ENCODE measurements at regions not wholly inside any gene's neighbourhood (a gene's known extent, or its start where the extent isn't known, plus 50 kb on each side); places are given as distances from the start of the nearest gene placed in this dataset.
A peak's percentile ranks its signal among the peaks of the same experiment; 100 is the strongest.

DNA sequence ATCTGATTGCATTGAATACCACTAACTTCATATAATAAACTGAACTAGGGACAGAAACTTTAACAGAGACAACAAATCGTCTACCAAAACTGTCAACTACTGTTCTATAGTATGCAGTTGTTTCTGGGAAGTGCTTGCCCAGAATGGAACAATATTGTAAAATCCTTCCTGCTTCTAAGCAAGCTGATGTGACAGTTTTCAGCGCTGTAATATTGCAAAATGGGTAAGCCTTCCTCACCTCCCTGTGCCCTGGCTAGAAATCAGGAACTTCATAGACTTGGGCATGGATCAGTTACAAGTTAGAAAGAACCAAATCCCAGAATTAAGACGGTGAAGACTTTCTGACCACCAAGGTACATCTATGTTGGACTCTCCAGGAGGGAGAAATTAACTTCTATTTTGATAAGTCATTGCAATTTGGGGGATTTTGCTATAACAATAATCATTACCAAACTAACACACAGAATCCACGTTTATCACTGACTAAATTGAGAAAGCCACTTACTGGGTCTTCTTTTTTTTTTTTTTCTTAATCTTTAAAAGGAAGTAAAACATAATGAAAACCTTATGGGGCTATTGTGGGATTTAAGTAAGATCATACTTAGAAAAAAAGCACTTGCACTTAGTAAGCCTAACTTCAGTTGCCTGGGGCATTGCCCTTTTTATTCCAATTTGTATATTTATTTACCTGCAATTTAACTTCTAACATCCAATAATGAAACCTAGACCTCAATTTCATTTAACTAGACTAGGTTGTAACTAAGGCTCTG lies 261.5 kb downstream of the TRIB2 start:
- H3K4me3 Mint-ChIP-seq: no peak overlapping the region
- no peak for DNase-seq (ENCODE audit: low spot score)

DNA sequence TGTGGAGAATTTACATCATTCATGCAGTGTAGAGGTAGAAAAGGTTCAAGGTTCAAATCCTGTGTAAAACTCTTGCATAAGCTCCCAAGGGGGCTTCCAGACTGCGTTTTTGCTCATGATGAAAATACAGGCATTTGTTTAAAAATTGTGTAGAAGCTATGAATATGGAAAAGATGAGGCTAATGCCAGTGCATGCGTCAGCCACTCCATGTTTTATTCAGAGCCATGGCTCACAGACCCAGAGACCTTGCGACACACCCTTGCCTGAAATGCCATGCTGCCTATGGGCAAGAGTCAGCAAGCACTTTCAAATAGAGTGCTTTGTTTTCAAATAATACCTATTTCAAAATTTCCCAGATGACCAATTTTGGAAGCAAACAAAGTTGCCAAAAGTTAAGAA lies 262.3 kb downstream of the TRIB2 start:
- H3K9ac ChIP-seq: no peak overlapping the region
- no peaks in the 10 kb centered on the region for H3K36me3 ChIP-seq
- H4K20me1 ChIP-seq (ENCODE audit: low read depth): no peaks in the 10 kb centered on the region
- Mint-ChIP-seq H3K27me3 (ENCODE audit: insufficient read depth, low read depth) (no peaks in the 10 kb centered on the region), H3K9me3 (peaks cover 1% of the 10 kb centered on the region), H3K4me3 (no peak overlapping the region), H3K4me1 (peaks cover 18% of the 10 kb centered on the region), H3K36me3 (no peaks in the 10 kb centered on the region), H3K27ac (no peak overlapping the region)
- no peak overlapping the region for H3K4me2 ChIP-seq
- H3K9me3 ChIP-seq (ENCODE audit: low read depth): no peaks in the 10 kb centered on the region
- H2AFZ ChIP-seq (replicated peaks): no peak overlapping the region
- no peaks in the 10 kb centered on the region for H3F3A ChIP-seq (ENCODE audit: low read depth)
- H3K27me3 ChIP-seq: no peaks in the 10 kb centered on the region
- no peak for DNase-seq (ENCODE audit: low spot score)
- H3K4me1 ChIP-seq: no peaks in the 10 kb centered on the region
- no peak overlapping the region for H3K4me3 ChIP-seq
- H3K27ac ChIP-seq: no peak overlapping the region
- no peaks in the 10 kb centered on the region for H3K79me2 ChIP-seq (ENCODE audit: low read depth)
- TF ChIP-seq, protein P1, sequence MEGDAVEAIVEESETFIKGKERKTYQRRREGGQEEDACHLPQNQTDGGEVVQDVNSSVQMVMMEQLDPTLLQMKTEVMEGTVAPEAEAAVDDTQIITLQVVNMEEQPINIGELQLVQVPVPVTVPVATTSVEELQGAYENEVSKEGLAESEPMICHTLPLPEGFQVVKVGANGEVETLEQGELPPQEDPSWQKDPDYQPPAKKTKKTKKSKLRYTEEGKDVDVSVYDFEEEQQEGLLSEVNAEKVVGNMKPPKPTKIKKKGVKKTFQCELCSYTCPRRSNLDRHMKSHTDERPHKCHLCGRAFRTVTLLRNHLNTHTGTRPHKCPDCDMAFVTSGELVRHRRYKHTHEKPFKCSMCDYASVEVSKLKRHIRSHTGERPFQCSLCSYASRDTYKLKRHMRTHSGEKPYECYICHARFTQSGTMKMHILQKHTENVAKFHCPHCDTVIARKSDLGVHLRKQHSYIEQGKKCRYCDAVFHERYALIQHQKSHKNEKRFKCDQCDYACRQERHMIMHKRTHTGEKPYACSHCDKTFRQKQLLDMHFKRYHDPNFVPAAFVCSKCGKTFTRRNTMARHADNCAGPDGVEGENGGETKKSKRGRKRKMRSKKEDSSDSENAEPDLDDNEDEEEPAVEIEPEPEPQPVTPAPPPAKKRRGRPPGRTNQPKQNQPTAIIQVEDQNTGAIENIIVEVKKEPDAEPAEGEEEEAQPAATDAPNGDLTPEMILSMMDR (IDR thresholded peaks at IDR 0.05): no peak
- TF ChIP-seq EZH2phosphoT487 (IDR thresholded peaks at IDR 0.05): no peak
- no peak for TF ChIP-seq EZH2 (IDR thresholded peaks at IDR 0.05)

More for the DNA sequence above, 261.5 kb downstream of the TRIB2 start:
- no peaks in the 10 kb centered on the region for H3K36me3 ChIP-seq
- no peaks in the 10 kb centered on the region for H3K9me3 ChIP-seq (ENCODE audit: low read depth)
- Mint-ChIP-seq H3K27me3 (ENCODE audit: insufficient read depth, low read depth) (no peaks in the 10 kb centered on the region), H3K27ac (no peak overlapping the region), H3K4me1 (peaks cover 18% of the 10 kb centered on the region), H3K9me3 (peaks cover 6% of the 10 kb centered on the region), H3K36me3 (no peaks in the 10 kb centered on the region)
- no peak overlapping the region for H3K4me3 ChIP-seq
- H3K27me3 ChIP-seq: no peaks in the 10 kb centered on the region
- no peaks in the 10 kb centered on the region for H3K79me2 ChIP-seq (ENCODE audit: low read depth)
- no peak for TF ChIP-seq EZH2 (IDR thresholded peaks at IDR 0.05)
- no peak for TF ChIP-seq EZH2phosphoT487 (IDR thresholded peaks at IDR 0.05)
- TF ChIP-seq, protein P1 (IDR thresholded peaks at IDR 0.05): no peak
- no peak overlapping the region for H2AFZ ChIP-seq (replicated peaks)
- no peaks in the 10 kb centered on the region for H3K4me1 ChIP-seq
- H4K20me1 ChIP-seq (ENCODE audit: low read depth): no peaks in the 10 kb centered on the region
- no peaks in the 10 kb centered on the region for H3F3A ChIP-seq (ENCODE audit: low read depth)
- H3K27ac ChIP-seq: no peak overlapping the region
- H3K9ac ChIP-seq: no peak overlapping the region
- no peak overlapping the region for H3K4me2 ChIP-seq

DNA sequence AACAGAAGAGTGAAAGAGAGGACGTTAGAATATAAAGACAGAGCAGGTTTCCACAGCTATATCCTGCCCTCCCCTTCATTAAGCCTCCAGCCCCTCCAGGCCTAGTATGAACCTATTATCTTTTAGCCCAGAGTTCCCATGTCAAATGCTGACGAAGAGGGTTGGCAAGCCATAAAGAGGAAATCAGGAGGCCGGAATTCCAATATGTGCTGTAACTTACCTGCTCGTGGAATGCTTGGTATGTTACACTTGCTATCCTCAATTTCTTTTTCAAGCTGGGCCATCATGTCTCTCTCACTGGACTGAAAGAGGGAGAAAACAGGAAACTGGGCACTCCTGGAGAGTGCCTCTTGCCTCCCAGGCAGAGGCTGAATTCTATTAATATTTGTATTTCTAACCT lies 264.1 kb downstream of the TRIB2 start:
- no peaks in the 10 kb centered on the region for H3K4me1 ChIP-seq
- no peak overlapping the region for H3K4me3 Mint-ChIP-seq
- H3K4me3 ChIP-seq: no peak overlapping the region
- no peaks in the 10 kb centered on the region for H3K9me3 ChIP-seq (ENCODE audit: low read depth)
- H3K27ac ChIP-seq: no peak overlapping the region
- H4K20me1 ChIP-seq (ENCODE audit: low read depth): no peaks in the 10 kb centered on the region
- no peaks in the 10 kb centered on the region for H3K27me3 ChIP-seq
- H3F3A ChIP-seq (ENCODE audit: low read depth): no peaks in the 10 kb centered on the region
- H3K9ac ChIP-seq: no peak overlapping the region
- no peaks in the 10 kb centered on the region for H3K36me3 Mint-ChIP-seq
- no peak overlapping the region for H3K4me2 ChIP-seq
- H3K4me1 Mint-ChIP-seq: peaks cover 18% of the 10 kb centered on the region
- TF ChIP-seq EZH2 (IDR thresholded peaks at IDR 0.05) (no peak), EZH2phosphoT487 (IDR thresholded peaks at IDR 0.05) (no peak)
- TF ChIP-seq, protein P1 (IDR thresholded peaks at IDR 0.05): no peak
- H3K27me3 Mint-ChIP-seq (ENCODE audit: insufficient read depth, low read depth): no peaks in the 10 kb centered on the region
- no peaks in the 10 kb centered on the region for H3K36me3 ChIP-seq
- H2AFZ ChIP-seq (replicated peaks): peak overlapping the region; percentile 26
- H3K9me3 Mint-ChIP-seq: no peaks in the 10 kb centered on the region
- no peaks in the 10 kb centered on the region for H3K79me2 ChIP-seq (ENCODE audit: low read depth)
- no peak for DNase-seq (ENCODE audit: low spot score)
- no peak overlapping the region for H3K27ac Mint-ChIP-seq
